HCT116 (cell line): ENCODE measurements at regions not wholly inside any gene's neighbourhood (a gene's known extent, or its start where the extent isn't known, plus 50 kb on each side); places are given as distances from the start of the nearest gene placed in this dataset.

Experiments
- ATAC-seq: fragments of 200-7000 bp; cut with Tn5 transposase; 2 replicates; pipeline ENCODE4 v1.9.1; 2020; ENCODE audit warnings: mild to moderate bottlenecking, moderate library complexity
- BruUV-seq: library from RNA; stranded (reverse); fragments of 400-500 nt; replicated peaks from 2 replicates; lab custom pipeline; 2021; lab: Mats Ljungman, UMichigan
- CTCF ChIA-PET: fragments of 300-600 bp; sonication (Branson Sonifier 250); formaldehyde crosslinking; loops from one replicate; lab custom pipeline; 2021; ENCODE audit warnings: antibody characterized with exemption; lab: Charles Lee
- POLR2A ChIA-PET: fragments of 300-600, 350-600 bp; sonication (Branson Sonifier 250); formaldehyde crosslinking; loops from one replicate; lab custom pipeline; 2021; ENCODE audit warnings: antibody characterized with exemption; lab: Charles Lee
- RAD21 ChIA-PET, 2 experiments: fragments of 300-600 bp; sonication (Branson Sonifier 250); formaldehyde crosslinking; loops; one replicate each; lab custom pipeline; 2023; ENCODE audit warnings: low total read pairs in 2 of 2; ENCODE audit not compliant: uncharacterized antibody in 2 of 2, unreplicated experiment in 2 of 2, low non-redundant PET in 1 of 2; lab: Charles Lee
- DNase-seq: peaks from one replicate; pipeline ENCODE4 v3.0.0-alpha.2; 2010; ENCODE audit warnings: low read depth, low spot score
- H2AFZ ChIP-seq: fragments of 200-600 bp; shearing (Covaris generic), sonication (generic); 2 replicates; pipeline ENCODE4 v1.6.1; 2017; ENCODE audit warnings: low read depth, mixed run types, mixed read lengths, antibody characterized with exemption, low read length; ENCODE audit not compliant: poor library complexity, severe bottlenecking
- H3K27ac ChIP-seq: 2 replicates; pipeline ENCODE4 v1.5.1; 2012; ENCODE audit warnings: low read depth, low read length
- H3K27me3 ChIP-seq: fragments of 200-600 bp; sonication (generic); 2 replicates; pipeline ENCODE4 v1.6.1; 2016; ENCODE audit warnings: mixed run types, low read length, mixed read lengths; ENCODE audit not compliant: insufficient read depth
- H3K36me3 ChIP-seq, 2 experiments: fragments of 200-500 bp in 1 of 2; fragments of 200-600 bp in 1 of 2; sonication (Bioruptor generic) in 1 of 2; sonication (generic) in 1 of 2; 2 replicates each; pipeline versions ENCODE4 v1.5.1 to v1.6.1; 2014 to 2016; ENCODE audit warnings: low read length in 2 of 2, inconsistent platforms in 1 of 2, mixed read lengths in 1 of 2, mixed run types in 1 of 2; ENCODE audit not compliant: insufficient read depth in 2 of 2, control insufficient read depth in 1 of 2
- H3K4me1 ChIP-seq, 2 experiments: fragments of 200-600 bp in 1 of 2; sonication (generic) in 1 of 2; 2 replicates each; pipeline versions ENCODE4 v1.5.1 to v1.6.1; 2012 to 2017; ENCODE audit warnings: low read length in 2 of 2, inconsistent platforms in 1 of 2, mild to moderate bottlenecking in 1 of 2, mixed read lengths in 1 of 2, mixed run types in 1 of 2, moderate library complexity in 1 of 2; ENCODE audit not compliant: insufficient read depth in 2 of 2, control insufficient read depth in 1 of 2
- H3K4me2 ChIP-seq: fragments of 200-600 bp; sonication (generic); 2 replicates; pipeline ENCODE4 v1.6.1; 2017; ENCODE audit warnings: mixed run types, low read length, mixed read lengths
- H3K4me3 ChIP-seq, 2 experiments: fragments of 200-600 bp in 1 of 2; sonication (generic) in 1 of 2; replicated peaks in 1 of 2; 2 replicates each; pipeline ENCODE4 v1.5.1; 2011 to 2016; ENCODE audit warnings: low read length in 2 of 2, control low read depth in 1 of 2, low read depth in 1 of 2, mild to moderate bottlenecking in 1 of 2, mixed read lengths in 1 of 2, mixed run types in 1 of 2
- H3K79me2 ChIP-seq: fragments of 200-600 bp; sonication (generic); 2 replicates; pipeline ENCODE4 v1.6.1; 2017; ENCODE audit warnings: mild to moderate bottlenecking, mixed run types, low read length, moderate library complexity, mixed read lengths; ENCODE audit not compliant: insufficient read depth
- H3K9ac ChIP-seq: fragments of 200-600 bp; sonication (generic); 2 replicates; pipeline ENCODE4 v1.6.1; 2016; ENCODE audit warnings: low read length, mixed read lengths
- H3K9me2 ChIP-seq: fragments of 200-600 bp; sonication (generic), shearing (Covaris generic); 2 replicates; pipeline ENCODE4 v1.6.1; 2017; ENCODE audit warnings: mixed run types, mild to moderate bottlenecking, moderate library complexity; ENCODE audit not compliant: insufficient read depth
- H3K9me3 ChIP-seq, 2 experiments: fragments of 200-500 bp in 1 of 2; fragments of 200-600 bp in 1 of 2; sonication (Bioruptor generic) in 1 of 2; sonication (generic) in 1 of 2; 2 replicates each; pipeline ENCODE4 v1.6.1; 2014 to 2017; ENCODE audit warnings: low read length in 2 of 2, mixed read lengths in 2 of 2, inconsistent platforms in 1 of 2, low read depth in 1 of 2, mild to moderate bottlenecking in 1 of 2, mixed run types in 1 of 2, moderate library complexity in 1 of 2; ENCODE audit not compliant: control insufficient read depth in 1 of 2, insufficient read depth in 1 of 2
- H4K20me1 ChIP-seq: fragments of 200-600 bp; sonication (generic), shearing (Covaris generic); 2 replicates; pipeline ENCODE4 v1.6.1; 2017; ENCODE audit warnings: mixed run types, mild to moderate bottlenecking, moderate library complexity; ENCODE audit not compliant: insufficient read depth
- CEBPB ChIP-seq: IDR thresholded peaks from 2 replicates; pipeline ENCODE4 v1.6.1; 2012; ENCODE audit warnings: low read depth
- EZH2 ChIP-seq: fragments of 200-600 bp; sonication (generic); IDR thresholded peaks from 2 replicates; pipeline ENCODE4 v1.6.1; 2017; ENCODE audit warnings: antibody characterized with exemption, mixed run types
- POLR2AphosphoS5 ChIP-seq: IDR thresholded peaks from 2 replicates; pipeline ENCODE4 v1.6.1; 2011; ENCODE audit warnings: mild to moderate bottlenecking, low read depth, low read length, moderate library complexity
- ZFX ChIP-seq: fragments of 450-650 bp; IDR thresholded peaks from 2 replicates; pipeline ENCODE4 v1.6.1; 2017
- ZNF274 ChIP-seq: fragments of 200-500 bp; sonication (Bioruptor generic); IDR thresholded peaks from 2 replicates; pipeline ENCODE4 v1.6.1; 2014; ENCODE audit warnings: mild to moderate bottlenecking, low read depth, low read length, inconsistent platforms
- intact Hi-C: fragments of 100-400 bp; cut with micrococcal nuclease; formaldehyde crosslinking; loops from 2 replicates; pipeline ENCODE4 v1.10.0; 2022

DNA sequence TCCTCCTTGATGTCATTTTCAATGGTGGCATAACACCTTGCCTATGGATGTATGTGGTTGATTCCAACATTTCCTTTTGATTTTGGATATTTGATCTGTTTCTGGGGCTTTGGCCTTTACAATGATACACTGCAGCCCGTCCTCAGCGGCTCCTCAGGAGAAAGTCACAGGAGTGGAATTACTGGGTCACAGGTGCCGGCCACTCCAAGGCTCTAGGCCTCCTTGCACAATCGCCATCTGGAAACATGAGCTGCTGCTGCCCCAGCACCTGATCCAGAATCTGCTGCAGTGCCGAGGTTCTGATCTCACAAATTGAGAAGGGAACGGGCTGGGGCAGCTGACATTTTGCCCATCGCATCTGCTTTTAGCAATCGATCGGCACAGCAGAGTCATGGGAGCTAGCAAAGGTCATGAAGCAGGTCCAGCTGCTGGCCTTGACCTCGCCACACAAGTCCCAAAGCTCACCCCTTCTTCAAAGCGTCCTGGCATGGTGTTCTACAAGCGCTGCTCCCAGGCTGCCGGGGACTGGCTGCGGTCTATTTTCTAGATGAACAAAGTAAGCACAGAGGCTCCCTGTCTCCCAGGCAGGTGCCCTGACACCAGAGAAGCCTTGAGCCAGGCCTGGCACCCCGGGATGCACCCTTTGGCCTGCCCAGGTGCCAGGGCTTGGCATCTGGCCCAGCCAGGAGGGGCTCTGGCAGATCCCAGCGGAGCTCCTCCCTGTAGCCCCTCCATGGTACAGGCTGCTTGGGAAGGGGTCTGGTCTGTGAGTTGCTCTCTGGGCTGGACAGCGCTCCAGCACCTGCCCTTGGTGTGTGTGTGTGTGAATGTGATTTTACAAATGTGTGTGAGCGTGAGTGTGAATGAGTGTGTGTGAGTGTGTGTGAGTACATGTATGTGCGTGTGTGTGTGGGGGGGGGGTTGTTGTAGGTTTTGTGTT lies 201.8 kb downstream of the GLRX3 start:
- Histone ChIP-seq H3K9ac (no peak overlapping the region), H3K79me2 (no peaks in the 10 kb centered on the region), H2AFZ (no peak overlapping the region), H3K27me3 (no peaks in the 10 kb centered on the region), H4K20me1 (no peaks in the 10 kb centered on the region), H3K4me1 (no peaks in the 10 kb centered on the region), H3K9me3 (no peaks in the 10 kb centered on the region), H3K36me3 (no peaks in the 10 kb centered on the region), H3K9me2 (no peaks in the 10 kb centered on the region), H3K4me3 (no peak overlapping the region), H3K4me2 (no peak overlapping the region), H3K27ac (no peak overlapping the region)
- no peak for TF ChIP-seq CEBPB
- TF ChIP-seq ZFX = no peak
- no peak for TF ChIP-seq ZNF274
- no TSS peak for BruUV-seq
- ChIA-PET RAD21 (no interaction called here), POLR2A (no interaction called here), CTCF (no interaction called here)
- intact Hi-C loops = no loop called here
- DNase-seq (no peak), ATAC-seq (no peak)

DNA sequence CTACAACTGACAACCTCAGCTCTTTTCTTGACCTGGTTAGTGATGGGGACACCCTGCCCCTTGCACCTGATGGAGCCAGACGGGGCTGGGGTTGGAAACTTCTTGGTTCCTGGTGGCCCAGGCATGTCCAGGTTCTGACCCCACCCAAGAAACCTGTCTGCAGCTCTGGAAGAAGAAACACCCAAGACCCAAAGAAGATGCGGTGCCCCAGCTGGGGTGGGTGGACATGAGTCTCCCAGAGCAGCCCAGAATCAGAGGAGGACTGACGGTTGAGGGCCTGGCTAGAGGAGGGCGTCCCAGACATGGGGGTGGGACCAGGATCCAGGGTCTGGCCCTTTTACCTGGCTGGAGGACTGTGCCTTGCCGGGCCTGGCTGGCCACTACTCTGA lies 202.4 kb downstream of the GLRX3 start:
- Histone ChIP-seq H2AFZ (no peak overlapping the region), H4K20me1 (no peaks in the 10 kb centered on the region), H3K36me3 (no peaks in the 10 kb centered on the region), H3K9ac (no peak overlapping the region), H3K9me3 (no peaks in the 10 kb centered on the region), H3K4me3 (no peak overlapping the region), H3K79me2 (no peaks in the 10 kb centered on the region), H3K4me2 (no peak overlapping the region), H3K9me2 (no peaks in the 10 kb centered on the region), H3K27ac (no peak overlapping the region), H3K4me1 (no peaks in the 10 kb centered on the region), H3K27me3 (no peaks in the 10 kb centered on the region)
- DNase-seq = no peak
- TF ChIP-seq POLR2AphosphoS5 = no peak
- no peak for TF ChIP-seq EZH2
- RAD21 ChIA-PET = no interaction called here
- intact Hi-C loops = no loop called here
- no peak for ATAC-seq
- CTCF ChIA-PET = no interaction called here
- POLR2A ChIA-PET = no interaction called here
- no TSS peak for BruUV-seq
